OCI-LY1 (cell line): ENCODE measurements at regions not wholly inside any gene's neighbourhood (a gene's known extent, or its start where the extent isn't known, plus 50 kb on each side); places are given as distances from the start of the nearest gene placed in this dataset.

ENCODE experiments used
- H2AFZ ChIP-seq: fragments of 200-600 bp; sonication (generic), shearing (Covaris generic); 2 replicates; pipeline ENCODE4 v1.6.0; 2014; ENCODE audit warnings: antibody characterized with exemption, mild to moderate bottlenecking, low read length
- H3F3A ChIP-seq: fragments of 200-600 bp; sonication (generic), shearing (Covaris generic); 2 replicates; pipeline ENCODE4 v1.6.0; 2014; ENCODE audit warnings: mild to moderate bottlenecking, antibody characterized with exemption, low read length, moderate library complexity; ENCODE audit not compliant: insufficient read depth
- H3K27ac ChIP-seq: fragments of 200-600 bp; sonication (generic); 2 replicates; pipeline ENCODE4 v1.5.1; 2014; ENCODE audit warnings: low read length, mixed run types, mild to moderate bottlenecking, low read depth; ENCODE audit not compliant: poor library complexity, severe bottlenecking
- H3K27me3 ChIP-seq: fragments of 200-600 bp; sonication (generic); 2 replicates; pipeline ENCODE4 v1.6.0; 2014; ENCODE audit warnings: antibody characterized with exemption, mild to moderate bottlenecking, low read length, moderate library complexity; ENCODE audit not compliant: insufficient read depth
- H3K36me3 ChIP-seq: fragments of 200-600 bp; sonication (generic); 2 replicates; pipeline ENCODE4 v1.6.1; 2014; ENCODE audit warnings: mild to moderate bottlenecking, antibody characterized with exemption, low read length, moderate library complexity, mixed read lengths; ENCODE audit not compliant: insufficient read depth
- H3K4me1 ChIP-seq: fragments of 200-600 bp; sonication (generic); 2 replicates; pipeline ENCODE4 v1.5.1; 2014; ENCODE audit warnings: mild to moderate bottlenecking, low read length, moderate library complexity; ENCODE audit not compliant: insufficient read depth, severe bottlenecking
- H3K4me2 ChIP-seq: fragments of 200-600 bp; sonication (generic), shearing (Covaris generic); 2 replicates; pipeline ENCODE4 v1.6.1; 2014; ENCODE audit warnings: low read length
- H3K4me3 ChIP-seq: fragments of 200-600 bp; sonication (generic); 2 replicates; pipeline ENCODE4 v1.5.1; 2014; ENCODE audit warnings: low read length, low read depth, mild to moderate bottlenecking, mixed read lengths; ENCODE audit not compliant: poor library complexity, severe bottlenecking
- H3K79me2 ChIP-seq: fragments of 200-600 bp; shearing (Covaris generic); 2 replicates; pipeline ENCODE4 v1.6.1; 2016; ENCODE audit warnings: mixed run types, low read length, mixed read lengths; ENCODE audit not compliant: insufficient read depth
- H3K9ac ChIP-seq: fragments of 200-600 bp; sonication (generic), shearing (Covaris generic); 2 replicates; pipeline ENCODE4 v1.6.1; 2014; ENCODE audit warnings: mild to moderate bottlenecking, low read length, mixed read lengths
- H3K9me2 ChIP-seq: fragments of 200-600 bp; sonication (generic), shearing (Covaris generic); 2 replicates; pipeline ENCODE4 v1.6.1; 2014; ENCODE audit warnings: low read depth, mild to moderate bottlenecking, low read length, mixed read lengths
- H3K9me3 ChIP-seq: fragments of 200-600 bp; shearing (Covaris generic); 2 replicates; pipeline ENCODE4 v1.6.1; 2014; ENCODE audit warnings: low read length, mixed read lengths
- H4K20me1 ChIP-seq: fragments of 200-600 bp; sonication (generic), shearing (Covaris generic); 2 replicates; pipeline ENCODE4 v1.6.0; 2016; ENCODE audit warnings: mild to moderate bottlenecking, low read length; ENCODE audit not compliant: insufficient read depth
- CTCF ChIP-seq: fragments of 200-600 bp; sonication (generic), shearing (Covaris generic); IDR thresholded peaks from 2 replicates; pipeline ENCODE4 v1.5.1; 2017; ENCODE audit warnings: mild to moderate bottlenecking, antibody characterized with exemption, low read length, moderate library complexity, mixed read lengths
- EZH2 ChIP-seq: fragments of 200-600 bp; sonication (generic), shearing (Covaris generic); IDR thresholded peaks from 2 replicates; pipeline ENCODE4 v1.8.0; 2017; ENCODE audit warnings: borderline replicate concordance, mixed run types, mild to moderate bottlenecking, antibody characterized with exemption, low read length, moderate library complexity, mixed read lengths

GRCh38 chrX:68944211-68944610 is 115.4 kb downstream of the EFNB1 start:
- TF ChIP-seq CTCF = no peak
- no peak for TF ChIP-seq EZH2
- Histone ChIP-seq H3K9ac (no peak overlapping the region), H3K9me3 (no peaks in the 10 kb centered on the region), H3K4me3 (no peak overlapping the region), H3K4me2 (no peak overlapping the region), H3K27ac (no peak overlapping the region), H3K27me3 (no peaks in the 10 kb centered on the region), H2AFZ (no peak overlapping the region), H4K20me1 (no peaks in the 10 kb centered on the region), H3K79me2 (no peaks in the 10 kb centered on the region), H3K9me2 (no peaks in the 10 kb centered on the region), H3K36me3 (no peaks in the 10 kb centered on the region), H3K4me1 (no peaks in the 10 kb centered on the region), H3F3A (no peaks in the 10 kb centered on the region)

GRCh38 chrX:68942840-68943239 is 114.0 kb downstream of the EFNB1 start:
- Histone ChIP-seq H3K27me3 (no peaks in the 10 kb centered on the region), H3K9ac (no peak overlapping the region), H3K9me2 (no peaks in the 10 kb centered on the region), H3K27ac (no peak overlapping the region), H4K20me1 (no peaks in the 10 kb centered on the region), H3K4me1 (no peaks in the 10 kb centered on the region), H3K4me2 (no peak overlapping the region), H3K4me3 (no peak overlapping the region), H3K36me3 (no peaks in the 10 kb centered on the region), H3K9me3 (no peaks in the 10 kb centered on the region), H2AFZ (no peak overlapping the region), H3K79me2 (no peaks in the 10 kb centered on the region), H3F3A (no peaks in the 10 kb centered on the region)
- no peak for TF ChIP-seq EZH2
- no peak for TF ChIP-seq CTCF

- no peaks in the 10 kb centered on the region for H3K9me2 ChIP-seq
- no peak overlapping the region for H2AFZ ChIP-seq
- H3K79me2 ChIP-seq = no peaks in the 10 kb centered on the region
- no peaks in the 10 kb centered on the region for H3K9me3 ChIP-seq
- H3K4me2 ChIP-seq = no peak overlapping the region
- no peaks in the 10 kb centered on the region for H3K36me3 ChIP-seq
- H4K20me1 ChIP-seq = no peaks in the 10 kb centered on the region
- H3K9ac ChIP-seq = no peak overlapping the region
- H3F3A ChIP-seq = no peaks in the 10 kb centered on the region
- no peaks in the 10 kb centered on the region for H3K27me3 ChIP-seq
- no peak overlapping the region for H3K27ac ChIP-seq
- H3K4me1 ChIP-seq = no peaks in the 10 kb centered on the region
- no peak overlapping the region for H3K4me3 ChIP-seq
- TF ChIP-seq EZH2 (no peak), CTCF (no peak)
These were observed 113.3 kb downstream of the EFNB1 start for GRCh38 chrX:68942104-68942503.
